Duodenal mucosa (tissue), 2 donors: ENCODE measurements at regions not wholly inside any gene's neighbourhood (a gene's known extent, or its start where the extent isn't known, plus 50 kb on each side); places are given as distances from the start of the nearest gene placed in this dataset.

ENCODE experiments used
- H3K27ac ChIP-seq: one replicate; pipeline ENCODE4 v1.7.0; 2013; ENCODE audit warnings: low read depth, low read length
- H3K27me3 ChIP-seq, 2 donors: one replicate each; pipeline ENCODE4 v1.7.0; 2013; ENCODE audit warnings: low read length in 2 of 2, control low read depth in 1 of 2; ENCODE audit not compliant: insufficient read depth in 2 of 2, control insufficient read depth in 1 of 2
- H3K36me3 ChIP-seq, 2 donors: one replicate each; pipeline ENCODE4 v1.7.0; 2013; ENCODE audit warnings: low read length in 2 of 2, control low read depth in 1 of 2; ENCODE audit not compliant: insufficient read depth in 2 of 2, control insufficient read depth in 1 of 2
- H3K4me1 ChIP-seq, 2 donors: one replicate each; pipeline ENCODE4 v1.7.0; 2013; ENCODE audit warnings: low read length in 2 of 2, control low read depth in 1 of 2; ENCODE audit not compliant: insufficient read depth in 2 of 2, control insufficient read depth in 1 of 2
- H3K4me3 ChIP-seq, 2 donors: one replicate each; pipeline ENCODE4 v1.7.0; 2013; ENCODE audit warnings: low read length in 2 of 2, low read depth in 1 of 2
- H3K9ac ChIP-seq, 2 donors: one replicate each; pipeline ENCODE4 v1.7.0; 2013; ENCODE audit warnings: low read length in 2 of 2, low read depth in 1 of 2
- H3K9me3 ChIP-seq, 2 donors: one replicate each; pipeline ENCODE4 v1.7.0; 2013; ENCODE audit warnings: low read length in 2 of 2, control low read depth in 1 of 2; ENCODE audit not compliant: control insufficient read depth in 1 of 2

GRCh38 chr1:166272851-166273250 is 106.0 kb upstream of the FAM78B start:
- no peaks in the 10 kb centered on the region for H3K9me3 ChIP-seq
- no peak overlapping the region for H3K9ac ChIP-seq
- H3K27me3 ChIP-seq: no peaks in the 10 kb centered on the region
- H3K4me3 ChIP-seq: no peak overlapping the region
- H3K36me3 ChIP-seq: no peaks in the 10 kb centered on the region
- H3K27ac ChIP-seq: no peak overlapping the region
- H3K4me1 ChIP-seq: no peaks in the 10 kb centered on the region

- Histone ChIP-seq H3K9ac (no peak overlapping the region), H3K4me1 (no peaks in the 10 kb centered on the region), H3K27ac (no peak overlapping the region), H3K4me3 (no peak overlapping the region), H3K27me3 (no peaks in the 10 kb centered on the region), H3K36me3 (no peaks in the 10 kb centered on the region), H3K9me3 (no peaks in the 10 kb centered on the region)
Observed at GRCh38 chr1:166273618-166274017, 106.8 kb upstream of the FAM78B start.

GRCh38 chr1:166282391-166283137 is 115.8 kb upstream of the FAM78B start:
- Histone ChIP-seq H3K4me3 (no peak overlapping the region), H3K36me3 (no peaks in the 10 kb centered on the region), H3K9ac (no peak overlapping the region), H3K27ac (no peak overlapping the region), H3K4me1 (no peaks in the 10 kb centered on the region), H3K9me3 (no peaks in the 10 kb centered on the region), H3K27me3 (no peaks in the 10 kb centered on the region)

- H3K4me3 ChIP-seq: no peak overlapping the region
- H3K27ac ChIP-seq: no peak overlapping the region
- no peaks in the 10 kb centered on the region for H3K36me3 ChIP-seq
- no peaks in the 10 kb centered on the region for H3K27me3 ChIP-seq
- H3K9ac ChIP-seq: no peak overlapping the region
- H3K9me3 ChIP-seq: no peaks in the 10 kb centered on the region
- no peaks in the 10 kb centered on the region for H3K4me1 ChIP-seq
Observed at GRCh38 chr1:166283190-166283589, 116.4 kb upstream of the FAM78B start.

- Histone ChIP-seq H3K9me3 (no peaks in the 10 kb centered on the region), H3K9ac (no peak overlapping the region), H3K4me3 (no peak overlapping the region), H3K27me3 (no peaks in the 10 kb centered on the region), H3K36me3 (no peaks in the 10 kb centered on the region), H3K27ac (no peak overlapping the region), H3K4me1 (no peaks in the 10 kb centered on the region)
Observed at GRCh38 chr1:166283600-166283999, 116.8 kb upstream of the FAM78B start.

- H3K36me3 ChIP-seq: no peaks in the 10 kb centered on the region
- H3K27me3 ChIP-seq: no peaks in the 10 kb centered on the region
- H3K4me3 ChIP-seq: no peak overlapping the region
- no peaks in the 10 kb centered on the region for H3K4me1 ChIP-seq
- no peaks in the 10 kb centered on the region for H3K9me3 ChIP-seq
- no peak overlapping the region for H3K27ac ChIP-seq
- H3K9ac ChIP-seq: no peak overlapping the region
Observed at GRCh38 chr1:166289309-166290050, 122.7 kb upstream of the FAM78B start.

- Histone ChIP-seq H3K9me3 (no peaks in the 10 kb centered on the region), H3K27me3 (no peaks in the 10 kb centered on the region), H3K4me3 (no peak overlapping the region), H3K36me3 (no peaks in the 10 kb centered on the region), H3K4me1 (no peaks in the 10 kb centered on the region), H3K27ac (no peak overlapping the region), H3K9ac (no peak overlapping the region)
Observed at GRCh38 chr1:166295656-166296055, 128.9 kb upstream of the FAM78B start.

- H3K27ac ChIP-seq: no peak overlapping the region
- H3K9me3 ChIP-seq: no peaks in the 10 kb centered on the region
- no peaks in the 10 kb centered on the region for H3K4me1 ChIP-seq
- H3K9ac ChIP-seq: no peak overlapping the region
- no peaks in the 10 kb centered on the region for H3K36me3 ChIP-seq
- H3K4me3 ChIP-seq: no peak overlapping the region
- no peaks in the 10 kb centered on the region for H3K27me3 ChIP-seq
Observed at GRCh38 chr1:166297993-166298392, 131.2 kb upstream of the FAM78B start.

GRCh38 chr1:166300767-166301166 is 134.0 kb upstream of the FAM78B start:
- H3K27ac ChIP-seq: no peak overlapping the region
- H3K4me3 ChIP-seq: no peak overlapping the region
- no peaks in the 10 kb centered on the region for H3K4me1 ChIP-seq
- H3K27me3 ChIP-seq: no peaks in the 10 kb centered on the region
- H3K36me3 ChIP-seq: no peaks in the 10 kb centered on the region
- H3K9ac ChIP-seq: no peak overlapping the region
- H3K9me3 ChIP-seq: no peaks in the 10 kb centered on the region

- Histone ChIP-seq H3K9me3 (no peaks in the 10 kb centered on the region), H3K9ac (no peak overlapping the region), H3K27ac (no peak overlapping the region), H3K27me3 (no peaks in the 10 kb centered on the region), H3K4me1 (no peaks in the 10 kb centered on the region), H3K36me3 (no peaks in the 10 kb centered on the region), H3K4me3 (no peak overlapping the region)
Observed at GRCh38 chr1:166302989-166303758, 136.4 kb upstream of the FAM78B start.
